UCSD-AML1 (cell line): ENCODE measurements at regions not wholly inside any gene's neighbourhood (a gene's known extent, or its start where the extent isn't known, plus 50 kb on each side); places are given as distances from the start of the nearest gene placed in this dataset.
A peak's percentile ranks its signal among the peaks of the same experiment; 100 is the strongest.
"Not testable (repeated sequence)": the region's sequence is repeated elsewhere in the genome, so short reads cannot be mapped to it uniquely, and the experiment has no call there.

Experiments
- DNase-seq: peaks from one replicate; lab custom pipeline; 2025; ENCODE audit not compliant: unreplicated experiment; lab: John Stamatoyannopoulos, UW

DNA sequence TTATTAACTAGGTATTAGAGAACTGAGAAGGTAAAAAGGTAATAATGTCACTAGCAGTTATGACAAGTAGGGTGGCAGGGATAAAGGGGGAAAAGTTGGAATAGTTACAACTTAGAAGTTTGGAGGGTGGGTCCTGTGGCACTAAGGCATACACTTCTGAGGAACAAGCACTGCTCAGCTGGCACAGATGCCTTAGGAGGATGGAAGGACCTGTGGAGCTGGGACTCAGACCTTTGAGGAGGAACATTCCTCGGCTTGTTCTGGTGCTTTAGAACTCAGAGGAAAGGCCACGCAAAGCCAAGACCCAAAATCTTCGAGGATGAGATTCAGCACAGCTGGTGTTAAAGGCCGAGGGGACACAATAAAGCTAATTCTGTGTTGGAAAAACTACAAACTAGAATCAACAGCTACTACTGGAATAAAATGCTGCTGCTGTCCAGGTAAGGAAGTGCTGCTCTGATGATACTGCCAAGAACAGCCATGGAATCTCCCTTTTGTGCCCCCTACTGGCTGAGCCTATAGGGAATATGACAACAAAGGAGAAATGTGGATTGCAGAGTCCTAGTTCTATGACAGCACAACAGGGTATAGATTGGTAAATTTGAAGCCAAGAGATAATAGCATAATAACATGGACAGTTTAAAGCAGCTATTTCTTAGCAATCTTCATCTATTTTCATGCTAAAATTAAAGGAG, 126.7 kb downstream of the SLC25A46 start:
- peak; percentile 10 for DNase-seq

DNA sequence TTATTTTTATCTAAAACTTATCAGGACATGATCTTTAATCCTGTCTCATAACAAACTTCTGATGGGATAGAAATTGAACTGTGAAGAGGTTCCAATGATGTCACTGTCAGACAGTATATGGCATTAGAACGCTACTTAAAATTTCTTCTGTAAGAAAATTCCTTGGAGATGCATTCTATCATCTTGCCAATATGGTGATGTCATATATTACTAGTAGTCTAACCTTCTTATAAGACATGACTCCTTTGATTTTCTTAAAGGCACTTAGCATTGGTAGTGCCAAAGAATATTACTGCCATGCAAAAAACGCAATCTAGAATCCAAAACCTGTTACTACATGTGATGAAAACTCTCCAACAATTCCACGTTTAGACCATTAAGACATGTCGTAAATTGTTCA, 131.1 kb downstream of the SLC25A46 start:
- no peak for DNase-seq

DNA sequence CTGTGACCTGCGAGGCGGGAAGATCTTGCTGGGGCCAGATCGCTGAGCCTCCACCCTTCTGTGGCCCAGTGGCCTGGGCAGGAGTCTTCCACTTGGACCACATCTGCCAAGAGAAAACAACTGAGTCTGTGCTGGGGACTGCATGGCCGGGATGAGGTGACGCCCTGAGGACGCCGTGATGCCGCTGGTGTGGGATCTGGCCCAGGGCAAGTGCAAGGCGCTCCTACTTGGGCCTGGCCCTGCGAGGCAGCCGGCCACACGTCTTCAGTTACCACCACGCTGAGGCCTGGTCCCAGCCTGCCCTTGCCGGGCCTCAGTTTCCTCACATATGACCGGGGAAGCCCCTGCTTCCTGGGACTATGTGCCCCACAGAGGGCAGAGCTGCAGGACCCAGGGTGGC, 133.4 kb downstream of the SLC25A46 start:
- DNase-seq, result no peak

DNA sequence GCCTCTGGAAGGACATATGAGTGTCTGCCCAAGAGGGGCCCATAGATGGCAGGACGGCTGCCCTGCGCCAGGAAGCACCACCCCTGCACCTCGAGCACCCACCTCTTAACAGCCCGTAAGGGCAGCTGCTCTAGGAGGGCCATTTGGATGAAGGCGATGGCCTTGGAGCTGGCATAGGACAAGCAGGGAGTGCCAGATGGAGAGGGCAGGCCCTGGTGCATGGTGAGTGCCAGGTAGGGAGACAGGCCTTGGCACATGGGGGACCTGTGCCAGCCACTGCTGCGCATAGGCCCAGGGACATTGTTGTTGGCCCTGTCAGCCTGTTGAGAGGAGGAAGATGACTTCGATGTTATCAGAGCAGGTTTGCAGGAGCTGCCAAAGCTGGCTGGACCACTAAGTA, 134.2 kb downstream of the SLC25A46 start:
- no peak for DNase-seq

DNA sequence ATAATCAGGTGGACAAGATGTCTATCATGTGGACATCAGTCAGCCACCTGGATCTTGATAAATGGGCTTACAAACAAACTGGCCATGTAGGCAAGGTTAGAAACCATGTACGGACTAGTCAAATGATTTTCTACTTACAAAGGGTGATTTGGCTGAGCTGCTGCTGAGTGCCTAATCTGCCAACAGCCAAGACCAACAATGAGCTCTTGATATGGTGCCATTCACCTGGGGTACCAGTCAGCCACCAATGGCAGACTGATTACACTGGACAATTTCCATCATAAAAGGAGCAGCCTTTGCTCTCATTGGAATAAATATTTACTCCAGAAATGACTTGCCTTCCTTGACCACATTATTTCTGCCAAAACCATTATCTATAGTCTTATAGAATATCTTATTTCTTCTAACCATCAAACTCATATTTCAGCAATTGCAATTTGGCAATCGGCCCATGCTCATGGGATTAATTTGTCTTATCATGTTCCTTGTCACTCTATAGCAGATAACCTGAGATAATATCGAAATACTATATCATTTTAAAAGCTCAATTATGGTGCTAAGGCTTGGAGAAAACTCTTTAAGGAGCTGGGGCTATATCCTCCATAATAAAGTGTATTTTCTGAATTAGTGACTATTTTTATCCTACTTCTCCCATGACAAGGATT, 135.1 kb downstream of the SLC25A46 start:
- DNase-seq, result no peak

DNA sequence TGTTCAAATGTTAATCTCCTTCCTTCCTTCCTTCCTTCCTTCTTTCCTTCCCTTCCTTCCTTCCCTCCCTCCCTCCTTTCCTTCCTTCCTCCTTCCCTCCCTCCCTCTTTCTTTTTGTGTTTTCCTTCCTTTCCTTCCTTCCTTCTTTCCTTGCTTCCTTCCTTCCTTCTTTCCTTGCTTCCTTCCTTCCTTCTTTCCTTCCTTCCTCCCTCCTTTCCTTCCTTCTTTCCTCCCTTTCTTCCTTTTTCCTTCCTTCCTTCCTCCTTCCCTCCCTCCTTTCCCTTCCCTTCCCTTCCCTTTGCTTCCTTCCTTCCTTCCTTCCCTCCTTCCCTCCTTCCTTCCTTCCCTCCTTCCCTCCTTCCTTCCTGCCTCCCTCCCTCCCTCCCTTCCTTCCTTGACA, 136.3 kb downstream of the SLC25A46 start:
- DNase-seq, result not testable (repeated sequence)

DNA sequence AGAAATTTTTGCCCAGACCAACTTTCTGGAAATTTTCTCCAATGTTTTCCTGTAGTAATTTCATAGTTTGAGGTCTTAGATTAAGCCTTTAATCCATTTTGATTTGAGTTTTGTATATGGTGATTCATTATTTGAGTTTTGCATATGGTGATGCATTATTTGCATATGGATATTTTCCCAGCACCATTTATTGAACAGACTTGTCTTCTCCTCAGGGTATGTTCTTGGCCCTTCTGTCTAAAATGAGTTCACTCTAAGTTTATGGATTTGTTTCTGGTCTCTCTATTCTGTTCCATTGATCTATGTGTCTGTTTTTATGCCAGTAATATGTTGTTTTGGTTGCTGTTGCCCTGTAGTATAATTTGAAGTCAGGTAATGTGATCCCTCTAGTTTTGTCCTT, 139.3 kb downstream of the SLC25A46 start:
- DNase-seq, result no peak

DNA sequence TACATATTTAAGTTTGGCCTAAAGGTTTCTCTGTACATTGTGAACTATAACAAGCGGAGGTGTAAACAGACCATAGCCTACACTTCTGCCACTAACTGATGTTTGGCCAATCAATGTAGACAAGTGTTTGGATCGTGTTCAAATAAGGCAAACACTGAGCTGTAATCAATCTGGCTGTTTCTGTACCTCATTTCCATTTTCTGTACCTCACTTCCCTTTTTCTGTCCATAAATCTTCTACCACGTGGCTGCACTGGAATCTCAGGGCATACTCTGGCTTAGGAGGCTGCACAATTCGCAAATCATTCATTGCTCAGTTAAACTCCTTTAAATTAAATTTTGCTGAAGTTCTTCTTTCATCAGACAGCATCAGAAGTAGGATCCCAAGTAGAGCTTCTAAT, 140.9 kb downstream of the SLC25A46 start:
- DNase-seq, result no peak

DNA sequence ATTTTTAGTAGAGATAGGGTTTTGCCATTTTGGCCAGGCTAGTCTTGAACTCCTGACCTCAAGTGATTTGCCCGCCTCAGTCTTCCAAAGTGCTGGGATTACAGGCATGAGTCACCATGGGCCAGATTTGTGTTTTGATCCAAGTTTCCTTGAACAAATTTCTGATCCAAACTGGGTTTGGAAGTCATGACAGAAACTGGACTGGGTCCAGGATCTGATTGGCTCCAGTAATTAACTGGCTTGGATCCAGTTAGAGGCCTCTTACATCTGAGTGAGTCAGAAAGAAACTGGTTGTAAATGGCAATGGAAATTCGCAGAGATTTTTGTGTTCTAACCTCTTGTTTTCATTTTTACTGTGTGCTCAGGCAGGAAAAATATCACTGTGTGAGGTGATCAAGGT, 141.6 kb downstream of the SLC25A46 start:
- no peak for DNase-seq

DNA sequence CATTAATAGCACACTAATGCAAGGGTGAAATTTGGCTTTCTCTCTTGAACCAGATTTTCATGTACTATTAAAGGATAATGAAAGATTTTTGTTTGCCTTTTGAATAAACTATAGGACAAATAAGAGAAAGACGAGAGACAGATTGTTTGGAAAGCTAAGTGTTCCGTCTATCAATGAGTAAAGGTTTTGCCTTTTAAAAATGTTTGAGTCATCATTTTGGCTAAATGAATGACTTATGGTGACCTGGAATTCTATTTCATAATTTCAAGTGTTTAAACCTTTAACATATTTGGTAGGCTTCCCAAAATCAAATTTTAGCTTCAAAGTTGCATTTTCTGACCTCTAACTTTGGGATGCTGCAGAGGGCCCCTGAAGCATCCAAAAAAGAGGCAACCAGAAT, 145.2 kb downstream of the SLC25A46 start:
- DNase-seq, result no peak

DNA sequence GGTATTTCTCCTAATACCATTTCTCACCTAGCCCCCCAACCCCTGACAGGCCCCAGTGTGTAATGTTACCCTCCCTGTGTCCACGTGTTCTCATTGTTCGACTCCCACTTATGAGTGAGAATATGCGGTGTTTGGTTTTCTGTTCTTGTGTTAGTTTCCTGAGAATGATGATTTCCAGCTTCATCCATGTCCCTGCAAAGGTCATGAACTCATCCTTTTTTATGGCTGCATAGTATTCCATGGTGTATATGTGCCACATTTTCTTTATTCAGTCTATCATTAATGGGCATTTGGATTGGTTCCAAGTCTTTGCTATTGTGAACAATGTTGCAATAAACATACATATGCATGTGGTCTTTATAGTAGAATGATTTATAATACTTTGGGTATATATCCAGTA, 148.4 kb downstream of the SLC25A46 start:
- DNase-seq, result not testable (repeated sequence)

DNA sequence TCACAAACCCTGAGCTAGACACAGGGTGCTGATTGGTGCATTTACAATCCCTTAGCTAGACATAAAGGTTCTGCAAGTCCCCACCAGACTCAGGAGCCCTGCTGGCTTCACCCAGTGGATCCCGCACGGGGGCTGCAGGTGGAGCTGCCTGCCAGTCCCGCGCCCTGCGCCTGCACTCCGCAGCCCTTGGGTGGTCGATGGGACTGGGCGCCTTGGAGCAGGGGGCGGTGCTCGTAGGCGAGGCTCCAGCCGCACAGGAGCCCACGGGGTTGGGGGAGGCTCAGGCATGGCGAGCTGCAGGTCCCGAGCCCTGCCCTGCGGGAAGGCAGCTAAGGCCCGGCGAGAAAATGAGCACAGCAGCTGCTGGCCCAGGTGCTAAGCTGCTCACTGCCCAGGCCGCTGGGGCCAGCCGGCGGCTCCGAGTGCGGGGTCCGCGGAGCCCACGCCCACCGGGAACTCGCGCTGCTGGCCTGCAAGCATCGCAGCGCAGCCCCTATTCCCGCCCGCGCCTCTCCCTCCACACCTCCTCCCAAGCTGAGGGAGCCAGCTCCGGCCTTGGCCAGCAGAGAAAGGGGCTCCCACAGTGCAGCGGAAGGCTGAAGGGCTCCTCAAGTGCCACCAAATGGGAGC, 155.2 kb downstream of the SLC25A46 start:
- not testable (repeated sequence) for DNase-seq

DNA sequence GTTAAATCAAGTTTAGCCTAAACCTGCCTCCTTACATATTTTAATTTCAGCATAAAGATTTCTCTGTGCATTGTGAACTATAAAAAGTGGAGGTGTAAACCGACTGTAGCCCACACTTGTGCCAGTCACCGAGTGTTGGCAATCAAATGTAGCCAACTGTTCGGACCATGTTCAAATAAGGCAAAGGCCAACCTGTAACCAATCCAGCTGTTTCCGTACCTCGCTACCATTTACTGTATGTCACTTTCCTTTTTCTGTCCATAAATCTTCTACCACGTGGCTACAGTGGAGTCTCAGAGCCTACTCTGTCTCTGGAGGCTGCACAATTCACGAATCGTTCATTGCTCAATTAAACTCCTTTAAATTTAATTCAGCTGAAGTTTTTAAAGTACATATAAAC, 156.0 kb downstream of the SLC25A46 start:
- no peak for DNase-seq

DNA sequence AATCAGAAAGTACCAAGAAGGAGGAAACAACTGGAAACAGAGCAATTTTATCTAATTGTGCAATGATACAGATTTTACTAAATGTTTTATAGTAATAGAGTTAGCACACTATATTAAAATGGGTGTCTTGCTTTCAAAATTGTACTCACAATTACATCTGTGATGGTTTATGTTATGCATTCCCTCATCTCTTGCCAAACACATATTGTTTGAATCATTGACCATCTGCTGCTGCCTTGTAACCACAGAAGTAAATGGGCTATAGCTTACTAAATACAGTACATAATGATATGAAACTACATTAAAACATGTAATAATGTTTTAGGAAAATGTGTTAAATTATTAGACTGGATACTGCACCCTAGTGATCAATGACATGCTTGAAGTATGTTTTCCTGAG, 158.1 kb downstream of the SLC25A46 start:
- DNase-seq, result no peak

DNA sequence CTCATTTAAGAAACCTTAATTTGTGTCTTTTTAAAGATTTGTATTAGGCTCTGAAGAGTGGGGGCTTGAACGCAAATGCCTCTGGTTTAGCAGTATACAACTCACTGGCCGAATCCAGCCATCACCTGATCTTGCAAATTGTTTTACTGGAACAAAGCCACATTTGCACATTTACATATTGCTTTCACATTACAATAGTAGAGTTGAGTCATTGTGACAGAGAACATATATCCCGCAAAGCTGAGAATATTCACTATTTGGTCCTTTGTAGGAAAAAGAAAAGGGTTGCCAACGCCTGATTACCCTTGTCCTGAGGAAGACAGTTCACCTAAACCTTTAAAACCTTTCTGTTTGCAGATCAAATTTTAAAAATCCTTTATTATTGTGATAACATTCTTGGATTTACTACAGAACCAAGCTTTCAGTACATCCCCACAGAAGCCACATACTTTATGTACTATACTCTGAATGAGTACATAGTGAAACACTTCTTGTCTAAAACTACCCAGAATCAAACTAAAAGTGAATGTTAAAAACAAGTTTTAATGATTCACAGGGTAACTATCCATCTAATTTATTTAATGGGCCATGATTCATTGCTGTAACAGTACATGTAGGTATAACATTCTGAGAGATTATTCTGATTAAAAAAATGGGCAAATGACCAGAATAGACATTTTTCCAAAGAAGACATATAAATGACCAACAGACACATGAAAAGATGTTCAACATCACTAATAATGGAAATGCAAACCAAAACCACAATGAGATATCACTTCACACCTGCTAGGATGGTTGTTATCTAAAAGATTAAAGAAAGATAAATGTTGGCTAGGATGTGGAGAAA, 161.0 kb downstream of the SLC25A46 start:
- DNase-seq, result no peak

DNA sequence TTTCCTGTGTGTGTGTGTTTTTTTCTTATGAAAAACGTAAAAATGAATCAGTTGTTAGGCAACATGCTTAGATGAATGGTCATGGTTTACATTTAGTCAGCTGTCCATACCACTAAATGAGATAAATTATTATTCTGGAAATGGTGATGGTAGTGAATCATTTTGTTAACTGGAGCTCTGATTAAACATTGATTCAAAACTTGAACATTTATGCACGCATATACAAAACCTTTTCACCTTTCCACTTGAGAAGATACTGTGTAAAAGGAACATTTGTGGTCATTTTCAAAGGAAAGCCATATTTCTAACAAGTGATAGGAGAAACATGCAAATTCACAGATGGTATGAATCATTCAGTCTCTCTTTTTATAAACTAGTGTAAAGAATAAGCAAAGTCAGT, 162.0 kb downstream of the SLC25A46 start:
- no peak for DNase-seq

DNA sequence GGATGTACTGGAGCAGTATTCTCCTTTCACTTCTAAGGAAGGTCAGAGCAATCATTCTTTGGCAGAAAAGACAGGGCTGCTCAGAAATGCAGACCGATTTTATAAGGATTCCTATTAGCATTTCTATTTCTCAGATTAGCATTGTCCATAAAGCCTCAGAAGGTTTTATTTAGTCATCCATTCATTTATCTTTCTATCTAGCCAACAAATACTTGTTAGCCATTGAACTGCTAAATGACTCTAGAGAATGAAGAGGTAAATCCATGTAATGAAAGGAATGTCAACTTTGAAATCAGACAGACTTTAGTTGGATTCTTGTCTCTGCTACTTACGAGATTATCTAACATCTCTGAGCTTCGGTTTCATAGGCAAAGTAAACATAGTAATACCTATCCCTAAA, 165.2 kb downstream of the SLC25A46 start:
- no peak for DNase-seq

DNA sequence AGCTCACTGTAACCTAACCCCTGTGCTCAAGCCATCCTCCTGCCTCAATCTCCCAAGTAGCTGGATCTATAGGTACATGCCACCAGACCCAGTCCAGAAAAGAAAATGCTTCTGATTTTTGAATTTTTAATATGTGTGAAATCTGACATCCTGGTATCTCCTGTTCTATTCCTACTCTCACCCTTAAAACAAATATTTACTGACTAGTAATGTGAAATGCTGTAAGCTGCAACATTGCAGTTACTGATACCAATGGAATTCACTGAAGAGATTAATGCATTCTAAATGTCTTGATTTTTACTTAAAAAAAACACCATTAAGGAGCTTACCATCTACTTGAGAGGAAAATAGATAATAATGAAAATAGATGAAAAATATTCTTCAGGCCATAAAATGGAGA, 162.7 kb upstream of the TSLP start:
- no peak for DNase-seq

DNA sequence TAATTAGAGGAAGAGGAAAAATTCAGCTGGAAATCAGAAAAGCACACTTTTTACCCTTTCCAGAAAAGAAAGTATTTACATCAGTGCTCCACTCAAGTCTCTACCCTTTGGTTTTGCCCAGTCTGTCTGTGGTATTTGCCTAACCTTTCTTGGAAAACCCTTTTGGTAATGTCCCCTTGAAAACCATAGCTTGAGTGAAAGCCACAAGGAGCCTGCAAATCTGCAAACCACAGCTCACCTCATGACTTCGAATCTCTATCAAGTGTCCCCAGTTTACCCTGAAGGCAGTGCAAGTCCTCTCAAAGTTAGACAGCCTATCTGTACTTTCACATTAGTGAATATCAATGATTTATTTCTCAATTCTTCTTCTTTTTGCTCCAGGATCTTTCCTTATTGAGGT, 162.1 kb upstream of the TSLP start:
- DNase-seq, result no peak

DNA sequence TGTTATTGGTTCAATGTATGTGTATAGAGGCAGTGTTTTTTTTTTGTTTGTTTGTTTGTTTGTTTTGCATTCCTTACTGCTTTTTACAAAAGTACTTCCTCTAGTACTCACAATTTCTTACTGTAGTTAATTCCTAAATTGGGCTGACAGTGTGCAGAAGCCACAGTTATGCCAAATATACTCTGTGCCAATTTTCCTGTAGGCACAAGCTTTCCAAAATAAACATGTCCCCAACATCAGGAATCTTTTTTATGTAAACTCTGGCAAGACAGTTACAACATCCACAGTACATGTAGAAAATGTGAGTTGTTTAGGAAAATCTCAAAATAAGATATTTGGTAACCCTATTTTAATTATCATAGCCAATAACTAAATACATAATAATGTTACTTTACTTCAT, 161.6 kb upstream of the TSLP start:
- no peak for DNase-seq

DNA sequence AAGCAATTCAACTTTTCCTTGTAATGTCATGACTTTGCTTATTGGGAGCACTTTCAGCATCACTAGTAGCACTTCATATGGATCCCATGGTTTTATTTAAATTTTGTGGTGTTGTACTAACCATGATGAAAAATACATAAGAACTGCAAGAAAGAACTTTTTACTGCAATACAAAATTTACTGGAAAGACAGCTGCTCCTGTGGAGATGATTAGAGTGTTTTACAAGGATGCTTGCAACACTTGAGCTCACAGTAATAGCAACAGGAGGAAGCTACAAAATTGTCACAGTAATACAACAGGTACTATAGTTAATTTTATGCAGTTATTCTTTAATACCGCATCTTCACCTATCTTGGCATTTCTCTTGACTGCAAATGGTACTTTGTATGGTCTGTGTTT, 158.3 kb upstream of the TSLP start:
- no peak for DNase-seq
